HG03139 (cell line): ENCODE measurements at regions not wholly inside any gene's neighbourhood (a gene's known extent, or its start where the extent isn't known, plus 50 kb on each side); places are given as distances from the start of the nearest gene placed in this dataset.
"Not testable (repeated sequence)": the region's sequence is repeated elsewhere in the genome, so short reads cannot be mapped to it uniquely, and the experiment has no call there.

ENCODE experiments used
- ATAC-seq: cut with Tn5 transposase; IDR thresholded peaks from one replicate; pipeline ENCODE4 v1.9.1; 2021; ENCODE audit not compliant: unreplicated experiment

DNA sequence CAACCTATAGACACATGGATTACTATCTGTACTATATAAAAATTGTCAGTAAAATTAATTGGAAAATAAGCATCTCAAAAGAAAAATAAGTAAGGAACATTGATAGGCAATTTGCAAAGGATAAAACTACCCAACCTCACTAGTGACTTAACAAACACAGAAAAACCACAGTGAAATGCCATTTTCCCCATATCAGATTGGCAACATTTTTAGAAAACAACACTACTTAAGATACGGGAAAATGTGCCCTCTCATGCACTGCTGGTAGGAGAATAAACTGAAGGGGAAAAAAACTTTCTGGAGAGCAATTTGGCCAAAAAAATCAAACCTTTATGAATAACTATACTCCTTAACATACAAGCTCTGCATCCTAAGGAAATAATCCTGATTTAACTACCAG is 254.0 kb downstream of the DEPDC1B start:
- no peak for ATAC-seq

GRCh38 chr5:60445427-60445826 is 254.5 kb downstream of the DEPDC1B start:
- no peak for ATAC-seq

- ATAC-seq, result no peak
Observed at GRCh38 chr5:60444661-60445360, 255.2 kb downstream of the DEPDC1B start.

GRCh38 chr5:60439552-60439951 is 260.4 kb downstream of the DEPDC1B start:
- ATAC-seq, result no peak

- no peak for ATAC-seq
Observed at GRCh38 chr5:60437308-60437707, 262.7 kb downstream of the DEPDC1B start.

DNA sequence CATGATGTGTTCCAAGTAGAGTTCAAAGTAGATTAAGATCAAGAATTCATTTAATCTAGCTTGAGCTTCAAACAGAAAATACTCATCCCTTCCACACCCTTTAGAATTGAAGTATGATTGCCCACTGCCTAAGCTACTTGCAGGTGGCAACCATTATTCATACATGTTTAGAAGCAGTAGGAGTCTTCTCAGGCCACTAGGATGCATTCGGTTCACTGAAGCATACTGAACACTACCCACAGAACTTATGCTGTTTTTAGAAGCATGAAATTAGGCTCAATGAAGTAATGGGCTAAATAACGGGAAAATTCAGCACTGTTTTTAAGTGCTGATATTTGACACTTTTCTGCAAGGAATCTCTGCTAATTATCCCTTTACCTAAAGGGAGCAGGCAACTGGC is 263.4 kb downstream of the DEPDC1B start:
- no peak for ATAC-seq

DNA sequence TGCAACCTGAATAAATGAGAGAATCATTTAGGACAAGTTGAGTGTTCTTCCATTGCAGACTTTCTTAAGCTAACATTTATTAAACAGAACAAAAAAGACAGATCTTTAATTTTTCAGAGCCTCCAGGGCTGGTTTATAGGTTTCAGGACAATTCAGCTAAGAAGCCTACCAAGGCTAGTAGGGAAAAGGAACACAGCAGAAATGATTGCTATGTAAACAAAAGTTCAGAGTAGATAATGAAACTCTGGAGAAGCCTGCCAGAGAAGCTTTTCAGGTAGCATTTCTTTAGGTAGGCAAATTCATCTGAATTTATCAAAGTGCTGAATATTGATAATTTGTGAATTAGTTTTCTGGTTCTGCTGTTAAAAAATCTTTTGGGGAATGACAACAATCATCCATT is 264.2 kb downstream of the DEPDC1B start:
- no peak for ATAC-seq

DNA sequence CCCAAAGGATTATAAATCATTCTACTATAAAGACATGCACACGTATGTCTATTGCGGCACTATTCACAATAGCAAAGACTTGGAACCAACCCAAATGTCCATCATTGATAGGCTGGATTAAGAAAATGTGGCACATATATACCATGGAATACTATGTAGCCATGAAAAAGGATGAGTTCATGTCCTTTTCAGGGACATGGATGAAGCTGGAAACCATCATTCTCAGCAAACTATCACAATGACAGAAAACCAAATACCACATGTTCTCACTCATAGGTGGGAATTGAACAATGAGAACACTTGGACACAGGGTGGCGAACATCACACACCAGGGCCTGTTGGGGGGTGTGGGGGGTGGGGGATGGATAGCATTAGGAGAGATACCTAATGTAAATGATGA is 273.8 kb downstream of the DEPDC1B start:
- not testable (repeated sequence) for ATAC-seq

DNA sequence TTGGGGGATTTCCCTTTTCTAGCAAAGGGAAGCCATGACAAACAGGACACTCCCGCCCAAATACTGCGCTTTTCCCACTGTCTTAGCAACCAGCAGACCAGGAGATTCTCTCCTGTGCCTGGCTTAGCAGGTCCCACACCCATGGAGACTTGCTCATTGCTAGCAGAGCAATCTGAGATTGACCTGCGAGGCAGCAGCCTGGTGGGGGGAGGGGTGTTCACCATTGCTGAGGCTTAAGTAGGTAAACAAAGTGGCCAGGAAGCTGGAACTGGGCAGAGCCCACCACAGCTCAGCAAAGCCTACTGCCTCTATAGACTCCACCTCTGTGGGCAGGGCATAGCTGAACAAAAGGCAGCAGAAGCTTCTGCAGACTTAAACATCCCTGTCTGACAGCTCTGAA is 279.2 kb downstream of the DEPDC1B start:
- ATAC-seq, result not testable (repeated sequence)

DNA sequence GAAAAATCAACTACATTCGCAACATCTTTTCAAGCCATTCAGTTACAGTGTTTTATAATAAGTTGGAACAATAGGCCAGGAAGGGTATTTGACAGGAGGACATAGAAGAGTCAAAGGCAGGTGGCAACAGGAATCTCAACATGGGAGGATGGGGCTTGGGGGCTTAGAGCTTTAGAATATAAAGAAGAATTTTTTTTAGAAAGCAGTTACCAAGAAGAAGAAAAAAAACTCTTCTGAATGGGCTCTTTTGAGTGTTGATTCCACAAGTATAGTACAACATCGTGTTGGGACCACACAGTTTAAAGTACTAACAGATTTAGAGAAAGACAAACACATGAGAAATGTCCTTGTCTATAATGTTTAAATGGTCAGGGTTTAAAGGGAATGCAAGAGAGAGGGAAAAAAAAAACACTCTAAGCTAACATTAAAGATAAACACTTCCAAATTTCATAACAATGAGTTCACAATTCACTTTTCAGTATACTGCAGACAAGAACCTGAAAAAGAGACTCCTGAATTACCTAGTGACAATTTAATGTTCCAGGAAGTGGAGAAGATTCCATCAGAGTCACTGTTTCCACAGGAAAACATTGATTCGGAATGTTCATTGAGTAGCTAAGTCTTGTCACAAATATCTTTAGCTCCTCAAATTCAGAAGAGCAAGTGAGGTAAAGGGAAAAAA is 282.3 kb downstream of the DEPDC1B start:
- ATAC-seq, result no peak

DNA sequence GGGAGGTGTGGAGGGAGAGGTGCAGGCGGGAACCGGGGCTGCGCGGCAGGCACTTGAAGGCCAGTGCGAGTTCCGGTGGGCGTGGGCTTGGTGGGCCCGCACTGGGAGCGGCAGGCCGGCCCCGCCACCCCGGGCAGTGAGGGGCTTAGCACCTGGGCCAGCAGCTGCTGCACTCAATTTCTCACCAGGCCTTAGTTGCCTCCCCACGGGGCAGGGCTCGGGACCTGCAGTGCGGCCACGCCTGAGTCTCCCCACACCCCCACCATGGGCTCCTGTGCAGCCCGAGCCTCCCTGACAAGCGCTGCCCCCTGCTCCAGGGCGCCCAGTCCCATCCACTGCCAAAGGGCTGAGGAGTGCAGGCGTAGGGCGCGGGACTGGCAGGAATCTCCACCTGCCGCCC is 284.5 kb downstream of the DEPDC1B start:
- ATAC-seq, result no peak

DNA sequence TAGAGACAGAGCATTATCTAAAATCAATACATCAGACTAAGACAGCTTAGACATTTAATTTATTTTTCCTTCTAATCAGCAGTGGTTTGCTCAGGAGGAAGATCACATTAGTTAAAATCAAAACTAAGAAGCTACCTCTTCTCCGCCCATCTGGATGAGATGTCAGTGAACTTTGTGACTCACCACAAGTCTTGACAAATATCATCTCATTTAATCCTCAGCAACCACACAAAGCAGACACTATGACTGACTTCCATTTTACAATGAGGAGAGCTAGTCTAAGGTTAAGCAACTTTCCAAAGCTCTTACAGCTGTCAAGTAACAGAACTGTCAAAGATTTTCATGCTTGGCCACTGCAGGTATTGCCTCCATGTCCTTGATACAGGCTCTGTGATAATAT is 289.5 kb downstream of the DEPDC1B start:
- no peak for ATAC-seq

- no peak for ATAC-seq
Observed at GRCh38 chr5:60404171-60404570, 295.8 kb downstream of the DEPDC1B start.

GRCh38 chr5:60403343-60404006 is 296.5 kb downstream of the DEPDC1B start:
- ATAC-seq, result no peak

DNA sequence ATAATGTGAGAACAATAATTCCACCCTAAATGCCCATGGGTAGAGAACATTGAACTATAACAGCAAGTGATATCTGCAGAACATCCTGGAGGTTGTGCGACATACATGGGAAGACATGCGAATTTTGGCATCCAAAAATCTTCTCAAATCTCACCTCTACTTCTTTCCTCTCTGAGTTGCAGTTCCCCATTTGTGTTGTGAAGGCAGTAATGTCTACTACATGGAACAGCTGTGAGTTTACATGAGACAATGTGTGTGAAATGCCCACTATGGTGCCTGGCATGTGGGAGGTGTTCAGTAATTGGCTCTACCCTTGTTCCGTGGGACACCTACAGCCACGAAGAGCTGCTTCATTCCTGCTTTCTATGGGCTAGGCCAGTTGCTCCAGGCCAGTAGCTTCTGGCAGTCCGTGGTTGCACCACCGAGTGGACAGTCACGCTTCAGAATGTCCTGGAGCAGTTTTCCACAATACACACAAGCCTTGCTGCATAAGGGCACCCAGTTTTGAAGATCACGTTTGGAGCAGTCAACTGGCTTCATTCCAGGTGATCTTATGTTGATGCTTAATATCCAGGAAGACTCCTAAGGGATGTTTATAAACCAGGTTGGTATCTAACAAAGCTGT is 297.7 kb downstream of the DEPDC1B start:
- ATAC-seq, result no peak

DNA sequence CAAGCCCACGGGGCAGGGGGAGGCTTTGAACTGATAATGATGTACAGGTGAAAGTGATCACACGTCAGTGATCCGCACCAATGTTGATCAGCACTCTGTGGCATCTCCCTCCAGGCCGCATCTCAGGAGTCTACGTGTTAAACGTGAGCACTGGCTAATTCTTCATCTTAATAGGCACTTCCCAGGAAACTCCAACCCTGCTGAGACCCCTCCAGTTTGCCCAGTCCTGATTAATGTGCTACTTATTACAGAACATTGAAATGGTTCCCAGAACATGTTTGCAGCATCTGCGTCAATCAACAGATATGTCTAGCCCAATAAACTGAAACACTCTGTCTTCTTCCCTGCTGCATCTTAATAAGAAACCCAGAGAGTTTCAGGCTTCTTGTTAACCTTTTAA is 298.4 kb downstream of the DEPDC1B start:
- no peak for ATAC-seq

- ATAC-seq, result no peak
Observed at GRCh38 chr5:60399507-60399906, 300.5 kb downstream of the DEPDC1B start.

- ATAC-seq, result no peak
Observed at GRCh38 chr5:60395712-60396329, 304.1 kb downstream of the DEPDC1B start.

DNA sequence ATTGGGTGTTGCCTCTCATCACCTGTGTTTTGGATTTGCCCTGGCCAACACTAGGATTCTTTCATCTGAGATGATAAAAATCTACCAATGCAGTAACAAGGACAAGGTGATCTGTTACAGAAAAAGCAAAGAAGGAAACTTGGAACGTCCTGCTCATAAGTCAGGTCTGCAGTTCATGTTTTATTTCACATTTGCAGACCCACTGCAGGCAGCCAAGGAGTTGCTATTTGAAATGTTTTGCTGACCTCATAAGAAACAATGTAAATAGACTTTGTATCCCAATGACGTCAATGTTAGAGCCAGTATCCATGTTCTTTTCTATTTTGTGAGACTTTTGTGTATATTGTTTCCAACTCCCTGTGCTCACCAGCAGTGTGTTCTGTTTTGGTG is 312.9 kb downstream of the DEPDC1B start:
- no peak for ATAC-seq

GRCh38 chr5:60386436-60387050 is 313.4 kb downstream of the DEPDC1B start:
- no peak for ATAC-seq

DNA sequence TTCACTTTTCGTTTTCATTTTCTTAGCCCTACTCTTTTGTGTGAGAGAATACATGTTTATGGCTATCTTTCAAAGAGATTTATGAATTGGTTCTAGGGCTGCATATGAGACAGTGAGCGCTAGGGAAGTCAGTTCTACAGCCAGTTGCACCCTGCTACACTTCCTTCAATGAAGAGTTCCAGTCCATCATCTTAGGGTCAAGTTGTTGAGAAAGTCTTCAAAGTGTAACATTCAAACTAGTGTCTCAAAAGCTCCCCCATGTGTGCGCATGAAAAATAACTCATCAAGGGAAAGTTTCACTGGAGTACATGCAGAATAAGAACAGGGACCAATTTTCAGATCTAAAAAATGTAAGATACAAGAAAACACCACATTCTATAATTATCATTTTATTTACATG is 317.2 kb downstream of the DEPDC1B start:
- no peak for ATAC-seq
